ENCODE measurements at regions not wholly inside any gene's neighbourhood (a gene's known extent, or its start where the extent isn't known, plus 50 kb on each side); places are given as distances from the start of the nearest gene placed in this dataset.

DNA sequence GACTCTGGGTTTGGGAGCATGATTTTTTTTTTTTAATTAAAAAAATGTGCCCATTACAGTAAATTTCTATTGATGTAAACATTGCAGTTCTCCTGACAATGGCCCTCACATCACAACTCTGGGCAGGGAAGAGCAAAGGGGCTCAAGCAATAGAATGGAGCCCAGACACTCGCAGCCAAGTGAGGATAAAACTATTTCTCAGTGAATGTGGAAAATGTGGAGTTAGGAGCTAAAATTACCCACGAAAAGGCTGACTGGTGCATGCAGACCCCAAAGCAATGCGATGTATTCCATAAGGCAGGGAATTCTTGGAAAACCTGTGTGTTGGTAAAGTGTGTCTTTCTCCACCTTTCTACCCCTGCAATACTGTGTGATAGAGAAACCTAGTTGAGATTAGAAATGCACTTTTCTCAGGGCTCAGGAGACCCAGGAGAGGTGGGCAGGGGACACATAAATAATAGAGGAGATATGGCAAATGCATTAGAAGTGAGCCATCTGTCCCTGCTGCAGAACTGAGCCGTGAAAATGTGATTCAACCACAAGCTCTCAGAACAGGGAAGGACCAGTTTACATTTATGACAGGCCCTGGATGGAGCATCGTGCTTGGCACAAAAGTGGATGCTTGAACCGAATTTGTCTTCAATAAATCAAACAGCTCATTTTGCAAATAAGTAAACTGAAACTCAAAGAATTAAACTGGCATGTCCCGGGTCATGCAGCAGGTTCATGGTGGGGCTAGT is 100.1 kb downstream of the MYCN start:
- TF ChIP-seq, protein P1, sequence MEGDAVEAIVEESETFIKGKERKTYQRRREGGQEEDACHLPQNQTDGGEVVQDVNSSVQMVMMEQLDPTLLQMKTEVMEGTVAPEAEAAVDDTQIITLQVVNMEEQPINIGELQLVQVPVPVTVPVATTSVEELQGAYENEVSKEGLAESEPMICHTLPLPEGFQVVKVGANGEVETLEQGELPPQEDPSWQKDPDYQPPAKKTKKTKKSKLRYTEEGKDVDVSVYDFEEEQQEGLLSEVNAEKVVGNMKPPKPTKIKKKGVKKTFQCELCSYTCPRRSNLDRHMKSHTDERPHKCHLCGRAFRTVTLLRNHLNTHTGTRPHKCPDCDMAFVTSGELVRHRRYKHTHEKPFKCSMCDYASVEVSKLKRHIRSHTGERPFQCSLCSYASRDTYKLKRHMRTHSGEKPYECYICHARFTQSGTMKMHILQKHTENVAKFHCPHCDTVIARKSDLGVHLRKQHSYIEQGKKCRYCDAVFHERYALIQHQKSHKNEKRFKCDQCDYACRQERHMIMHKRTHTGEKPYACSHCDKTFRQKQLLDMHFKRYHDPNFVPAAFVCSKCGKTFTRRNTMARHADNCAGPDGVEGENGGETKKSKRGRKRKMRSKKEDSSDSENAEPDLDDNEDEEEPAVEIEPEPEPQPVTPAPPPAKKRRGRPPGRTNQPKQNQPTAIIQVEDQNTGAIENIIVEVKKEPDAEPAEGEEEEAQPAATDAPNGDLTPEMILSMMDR (IDR thresholded peaks at IDR 0.05; ENCODE audit: insufficient read depth, low read depth, low read length, missing control alignments), result no peak
- H3K4me3 ChIP-seq (ENCODE audit: low read length), result no peak overlapping the region
- DNase-seq (ENCODE audit: low read depth), result no peak

GRCh38 chr2:16039823-16040222 is 99.5 kb downstream of the MYCN start:
- TF ChIP-seq, protein P1 (IDR thresholded peaks at IDR 0.05; ENCODE audit: insufficient read depth, low read depth, low read length, missing control alignments), result no peak
- no peak for DNase-seq (ENCODE audit: low read depth)
- no peak overlapping the region for H3K4me3 ChIP-seq (ENCODE audit: low read length)

GRCh38 chr2:16039055-16039454 is 98.7 kb downstream of the MYCN start:
- H3K4me3 ChIP-seq (ENCODE audit: low read length), result no peak overlapping the region
- TF ChIP-seq, protein P1 (IDR thresholded peaks at IDR 0.05; ENCODE audit: insufficient read depth, low read depth, low read length, missing control alignments), result no peak

DNA sequence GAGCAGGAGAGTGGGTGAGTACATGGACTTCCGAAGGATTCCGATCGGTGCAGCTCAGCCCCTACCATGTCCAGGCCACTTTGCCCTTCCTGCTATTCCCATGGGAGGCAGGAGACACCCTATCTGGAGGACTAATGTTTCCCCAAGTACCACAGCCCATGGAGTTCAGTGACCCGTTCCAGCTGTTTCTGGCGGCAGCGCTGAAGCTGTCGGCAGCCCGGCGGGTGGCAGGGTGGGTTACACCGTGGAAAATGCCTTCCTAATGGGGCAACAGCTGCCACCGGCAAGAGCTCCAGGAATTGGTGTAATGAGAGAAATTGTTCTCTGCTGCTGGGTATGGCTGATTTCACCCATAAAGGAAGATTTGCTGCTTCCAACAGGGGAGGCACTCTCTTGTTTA is 98.3 kb downstream of the MYCN start:
- H3K4me3 ChIP-seq (ENCODE audit: low read length), result no peak overlapping the region
- TF ChIP-seq, protein P1 (IDR thresholded peaks at IDR 0.05; ENCODE audit: insufficient read depth, low read depth, low read length, missing control alignments), result no peak
- no peak for DNase-seq (ENCODE audit: low read depth)

More at GRCh38 chr2:16039055-16039454, 98.7 kb downstream of the MYCN start:
- DNase-seq (ENCODE audit: low read depth), result no peak

GRCh38 chr2:16037808-16038457 is 97.6 kb downstream of the MYCN start:
- no peak for DNase-seq (ENCODE audit: low read depth)
- TF ChIP-seq, protein P1 (IDR thresholded peaks at IDR 0.05; ENCODE audit: insufficient read depth, low read depth, low read length, missing control alignments), result no peak
- H3K4me3 ChIP-seq (ENCODE audit: low read length), result no peak overlapping the region

- H3K4me3 ChIP-seq (ENCODE audit: low read length), result no peak overlapping the region
- TF ChIP-seq, protein P1 (IDR thresholded peaks at IDR 0.05; ENCODE audit: insufficient read depth, low read depth, low read length, missing control alignments), result no peak
Measured at GRCh38 chr2:16036951-16037350, 96.6 kb downstream of the MYCN start.

More at GRCh38 chr2:16036951-16037350, 96.6 kb downstream of the MYCN start:
- DNase-seq (ENCODE audit: low read depth), result no peak

Data from epithelial cell of esophagus (primary cell).